Neural cell (in vitro differentiated cells): ENCODE measurements at regions not wholly inside any gene's neighbourhood (a gene's known extent, or its start where the extent isn't known, plus 50 kb on each side); places are given as distances from the start of the nearest gene placed in this dataset.

Experiments used
- H2AFZ ChIP-seq: fragments of 200-600, 300-800 bp; sonication (generic), shearing (Covaris generic); 2 replicates; pipeline ENCODE4 v1.6.0; 2014; ENCODE audit warnings: low read depth, mild to moderate bottlenecking, antibody characterized with exemption, low read length, moderate library complexity
- H3F3A ChIP-seq: fragments of 200-600 bp; shearing (Covaris generic); 2 replicates; pipeline ENCODE4 v1.6.1; 2016; ENCODE audit warnings: mild to moderate bottlenecking, moderate library complexity, mixed read lengths, antibody characterized with exemption, low read length; ENCODE audit not compliant: insufficient read depth, poor library complexity, severe bottlenecking
- H3K27ac ChIP-seq: fragments of 200-600, 300-800 bp; sonication (generic), shearing (Covaris generic); 2 replicates; pipeline ENCODE4 v1.5.1; 2014; ENCODE audit warnings: mild to moderate bottlenecking, low read length, moderate library complexity
- H3K27me3 ChIP-seq: fragments of 300-800, 200-600 bp; sonication (generic), shearing (Covaris generic); 2 replicates; pipeline ENCODE4 v1.6.0; 2014; ENCODE audit warnings: mild to moderate bottlenecking, low read depth, low read length, moderate library complexity; ENCODE audit not compliant: insufficient read depth
- H3K36me3 ChIP-seq: fragments of 300-800, 200-600 bp; sonication (generic), shearing (Covaris generic); 2 replicates; pipeline ENCODE4 v1.5.1; 2014; ENCODE audit warnings: mild to moderate bottlenecking, antibody characterized with exemption, low read length, moderate library complexity; ENCODE audit not compliant: insufficient read depth
- H3K4me2 ChIP-seq: fragments of 300-800, 200-600 bp; sonication (generic), shearing (Covaris generic); 2 replicates; pipeline ENCODE4 v1.6.0; 2014; ENCODE audit warnings: mild to moderate bottlenecking, low read length
- H3K4me3 ChIP-seq: fragments of 300-800, 200-600 bp; sonication (generic), shearing (Covaris generic); 2 replicates; pipeline ENCODE4 v1.5.1; 2014; ENCODE audit warnings: mild to moderate bottlenecking, low read length, moderate library complexity
- H3K79me2 ChIP-seq: fragments of 200-600 bp; shearing (Covaris generic); replicated peaks from 2 replicates; pipeline ENCODE4 v1.6.0; 2014; ENCODE audit warnings: mild to moderate bottlenecking, low read length, moderate library complexity; ENCODE audit not compliant: insufficient read depth
- H3K9ac ChIP-seq: fragments of 300-800, 200-600 bp; sonication (generic), shearing (Covaris generic); 2 replicates; pipeline ENCODE4 v1.6.1; 2016; ENCODE audit warnings: mild to moderate bottlenecking, low read length, mixed read lengths
- H3K9me2 ChIP-seq: fragments of 200-600 bp; shearing (Covaris generic); 2 replicates; pipeline ENCODE4 v1.6.1; 2016; ENCODE audit warnings: mild to moderate bottlenecking, low read length, mixed read lengths; ENCODE audit not compliant: insufficient read depth
- H3K9me3 ChIP-seq: fragments of 200-600, 300-800 bp; sonication (generic), shearing (Covaris generic); 2 replicates; pipeline ENCODE4 v1.6.1; 2016; ENCODE audit warnings: mild to moderate bottlenecking, mixed run types, low read length, moderate library complexity, mixed read lengths
- H4K20me1 ChIP-seq: fragments of 200-600 bp; shearing (Covaris generic); 2 replicates; pipeline ENCODE4 v1.6.1; 2016; ENCODE audit warnings: mild to moderate bottlenecking, mixed run types; ENCODE audit not compliant: insufficient read depth
- CTCF ChIP-seq: fragments of 450-650 bp; IDR thresholded peaks from 2 replicates; pipeline ENCODE4 v1.5.1; 2014; ENCODE audit warnings: antibody characterized with exemption, mild to moderate bottlenecking, moderate library complexity; ENCODE audit not compliant: poor library complexity, severe bottlenecking
- EP300 ChIP-seq: fragments of 450-650 bp; conservative IDR thresholded peaks from 2 replicates; pipeline ENCODE4 v1.6.1; 2014; ENCODE audit warnings: antibody characterized with exemption, mild to moderate bottlenecking, moderate library complexity; ENCODE audit not compliant: poor library complexity, severe bottlenecking
- EZH2 ChIP-seq: fragments of 200-600, 300-800 bp; shearing (Covaris generic), sonication (generic); IDR thresholded peaks from 2 replicates; pipeline ENCODE4 v1.6.1; 2014; ENCODE audit warnings: antibody characterized with exemption, low read length, borderline replicate concordance, mild to moderate bottlenecking; ENCODE audit not compliant: insufficient read depth, poor library complexity, severe bottlenecking
- MXI1 ChIP-seq: fragments of 450-650 bp; conservative IDR thresholded peaks from 2 replicates; pipeline ENCODE4 v1.6.1; 2014; ENCODE audit warnings: antibody characterized with exemption, mild to moderate bottlenecking; ENCODE audit not compliant: poor library complexity, severe bottlenecking
- POLR2AphosphoS5 ChIP-seq: IDR thresholded peaks from 2 replicates; pipeline ENCODE4 v1.6.1; 2012
- RAD21 ChIP-seq: fragments of 450-650 bp; conservative IDR thresholded peaks from 2 replicates; pipeline ENCODE4 v1.6.1; 2014; ENCODE audit warnings: antibody characterized with exemption, mild to moderate bottlenecking, moderate library complexity
- REST ChIP-seq: IDR thresholded peaks from 2 replicates; pipeline ENCODE4 v1.6.1; 2012; ENCODE audit warnings: borderline replicate concordance
- SMC3 ChIP-seq: fragments of 450-650 bp; conservative IDR thresholded peaks from 2 replicates; pipeline ENCODE4 v1.6.1; 2014; ENCODE audit warnings: antibody characterized with exemption, mild to moderate bottlenecking, moderate library complexity; ENCODE audit not compliant: poor library complexity
- TAF1 ChIP-seq: IDR thresholded peaks from 2 replicates; pipeline ENCODE4 v1.6.1; 2012; ENCODE audit warnings: low read depth

GRCh38 chr2:103130857-103131256 is 369.0 kb downstream of the TMEM182 start:
- Histone ChIP-seq H3K9me2 (no peaks in the 10 kb centered on the region), H3K27ac (no peak overlapping the region), H3K36me3 (no peaks in the 10 kb centered on the region), H3K9me3 (no peaks in the 10 kb centered on the region), H3K4me3 (no peak overlapping the region), H3F3A (no peaks in the 10 kb centered on the region), H3K4me2 (no peak overlapping the region), H4K20me1 (no peaks in the 10 kb centered on the region), H3K27me3 (no peaks in the 10 kb centered on the region), H3K9ac (no peak overlapping the region), H2AFZ (no peak overlapping the region), H3K79me2 (no peaks in the 10 kb centered on the region)
- TF ChIP-seq EP300: no peak
- no peak for TF ChIP-seq SMC3
- no peak for TF ChIP-seq RAD21
- TF ChIP-seq REST: no peak
- no peak for TF ChIP-seq TAF1
- TF ChIP-seq CTCF: no peak
- no peak for TF ChIP-seq EZH2
- no peak for TF ChIP-seq POLR2AphosphoS5

GRCh38 chr2:103132536-103133217 is 370.8 kb downstream of the TMEM182 start:
- H3K36me3 ChIP-seq: no peaks in the 10 kb centered on the region
- no peak for TF ChIP-seq SMC3
- TF ChIP-seq EP300: no peak
- no peak for TF ChIP-seq RAD21
- no peak for TF ChIP-seq REST
- no peak for TF ChIP-seq CTCF
- no peak for TF ChIP-seq POLR2AphosphoS5
- no peak for TF ChIP-seq TAF1
- no peak for TF ChIP-seq EZH2
- no peak for TF ChIP-seq MXI1
- H3K4me3 ChIP-seq: no peak overlapping the region
- H2AFZ ChIP-seq: no peak overlapping the region
- no peaks in the 10 kb centered on the region for H3F3A ChIP-seq
- H3K9me3 ChIP-seq: no peaks in the 10 kb centered on the region
- no peak overlapping the region for H3K4me2 ChIP-seq
- no peaks in the 10 kb centered on the region for H3K79me2 ChIP-seq
- no peaks in the 10 kb centered on the region for H3K9me2 ChIP-seq
- no peak overlapping the region for H3K9ac ChIP-seq
- no peaks in the 10 kb centered on the region for H3K27me3 ChIP-seq
- H4K20me1 ChIP-seq: no peaks in the 10 kb centered on the region
- no peak overlapping the region for H3K27ac ChIP-seq
